Amygdala (tissue), 56 donors: ENCODE measurements at regions not wholly inside any gene's neighbourhood (a gene's known extent, or its start where the extent isn't known, plus 50 kb on each side); places are given as distances from the start of the nearest gene placed in this dataset.
"Not testable (repeated sequence)": the region's sequence is repeated elsewhere in the genome, so short reads cannot be mapped to it uniquely, and the experiment has no call there.

ENCODE experiments used
- DNase-seq, 56 donors: peaks; one replicate each; lab custom pipeline; 2025; lab: John Stamatoyannopoulos, UW

DNA sequence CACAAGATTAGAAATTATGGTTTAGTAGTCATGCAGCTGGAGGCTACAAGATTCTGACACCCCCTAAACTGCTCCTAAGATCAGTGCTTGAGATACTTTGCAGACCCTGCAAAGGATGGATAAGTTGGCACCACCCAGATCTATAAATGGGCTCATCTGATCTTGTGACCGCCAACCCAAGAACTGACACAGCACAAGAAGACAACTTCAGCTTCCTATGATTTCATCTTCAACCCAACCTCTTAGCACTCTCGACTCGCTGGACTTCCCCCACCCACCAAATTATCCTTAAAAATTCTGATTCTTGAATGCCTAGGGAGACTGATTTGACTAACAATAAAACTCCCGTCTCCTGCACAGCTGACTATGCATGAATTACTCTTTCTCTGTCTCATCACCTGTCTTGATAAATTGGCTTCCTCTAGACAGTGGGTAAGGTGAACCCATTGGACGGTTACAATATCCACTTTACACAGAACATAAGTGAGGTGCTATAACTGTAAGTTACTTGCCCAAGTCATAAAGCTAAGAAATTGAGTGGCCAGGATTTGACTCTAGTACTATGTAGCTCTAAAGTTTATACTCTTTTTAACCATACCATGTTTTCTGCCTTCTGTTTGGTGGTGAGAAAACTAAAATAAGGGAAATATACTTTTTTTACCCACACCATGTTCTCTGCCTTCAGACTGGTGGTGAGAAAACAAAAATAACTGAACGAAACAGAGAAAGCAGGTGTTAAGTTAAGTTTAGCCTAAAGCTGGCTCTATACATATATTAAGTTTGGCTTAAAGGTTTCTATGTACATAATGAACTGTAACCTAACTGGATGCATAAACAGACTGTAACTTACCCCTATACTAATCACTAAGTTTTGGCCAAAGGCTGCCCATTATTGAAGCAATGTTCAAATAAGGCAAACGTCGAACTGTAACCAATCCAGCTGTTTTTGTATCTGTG is 962.3 kb upstream of the NXPH2 start:
- DNase-seq = no peak

DNA sequence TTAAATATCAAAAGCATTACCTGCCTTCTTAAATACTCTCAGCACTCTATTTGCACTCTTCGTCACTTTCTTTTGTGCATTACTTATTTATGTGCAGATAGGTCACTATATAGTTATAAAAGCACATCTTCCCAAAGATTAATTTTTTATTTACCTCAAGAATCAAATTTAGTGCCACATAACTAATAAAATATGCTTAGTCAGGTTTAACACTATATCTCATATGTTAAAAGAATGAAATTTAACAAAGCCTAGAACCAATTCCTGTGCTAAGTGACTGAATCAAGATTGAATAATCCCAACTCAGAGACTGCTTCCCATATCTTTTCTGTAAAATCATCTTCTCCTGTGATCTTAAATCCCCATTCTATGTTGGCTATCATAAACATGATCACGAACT is 957.5 kb upstream of the NXPH2 start:
- DNase-seq = no peak

DNA sequence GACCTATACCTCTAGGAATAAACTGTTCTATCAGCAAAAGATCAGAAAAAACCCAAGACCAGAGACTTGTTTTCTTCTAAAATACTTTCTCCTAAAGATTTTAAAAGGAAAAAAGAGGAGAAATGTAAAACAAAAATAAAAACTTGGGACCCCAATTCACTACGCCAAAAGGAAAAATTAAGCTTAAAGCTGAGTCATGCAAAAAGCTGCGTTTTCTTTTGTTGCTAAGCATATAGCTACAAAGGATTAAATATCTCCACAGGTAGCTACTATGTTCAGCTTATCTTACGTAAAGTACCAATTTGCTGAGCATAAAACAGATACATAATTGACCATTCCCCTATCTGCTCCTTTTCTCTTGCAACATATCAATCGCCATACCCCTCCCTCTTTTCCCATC is 950.0 kb upstream of the NXPH2 start:
- no peak for DNase-seq

DNA sequence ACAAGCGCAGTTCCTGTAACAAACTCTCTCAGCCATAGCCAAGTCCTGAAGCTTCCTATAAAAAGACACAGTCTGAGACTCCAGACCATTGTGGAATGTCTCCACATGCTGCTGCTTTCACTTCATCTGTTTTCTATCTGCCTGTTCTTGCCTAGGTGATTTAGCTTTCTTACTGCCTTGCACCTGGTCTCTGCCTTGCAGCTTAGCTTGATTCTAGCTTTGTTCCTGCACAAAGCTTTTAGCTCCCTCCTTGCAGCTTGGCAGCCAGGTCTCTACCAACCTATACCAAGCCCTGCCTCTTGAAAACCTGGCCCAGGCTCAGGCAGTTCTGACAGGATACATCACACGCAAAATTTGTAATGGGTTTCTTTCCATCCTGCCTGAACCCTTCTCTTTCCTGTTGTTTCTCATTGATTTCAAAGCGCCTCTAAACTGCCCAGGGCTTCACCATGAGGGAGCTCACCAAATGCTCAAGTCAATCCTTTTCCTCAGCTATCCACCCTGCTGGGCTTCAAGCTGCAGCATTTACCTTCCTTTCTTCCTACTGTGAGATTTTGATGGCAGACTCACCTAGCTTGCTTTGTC is 941.3 kb upstream of the NXPH2 start:
- peak in 2 of 56 donors; percentile 0 to 23 for DNase-seq

DNA sequence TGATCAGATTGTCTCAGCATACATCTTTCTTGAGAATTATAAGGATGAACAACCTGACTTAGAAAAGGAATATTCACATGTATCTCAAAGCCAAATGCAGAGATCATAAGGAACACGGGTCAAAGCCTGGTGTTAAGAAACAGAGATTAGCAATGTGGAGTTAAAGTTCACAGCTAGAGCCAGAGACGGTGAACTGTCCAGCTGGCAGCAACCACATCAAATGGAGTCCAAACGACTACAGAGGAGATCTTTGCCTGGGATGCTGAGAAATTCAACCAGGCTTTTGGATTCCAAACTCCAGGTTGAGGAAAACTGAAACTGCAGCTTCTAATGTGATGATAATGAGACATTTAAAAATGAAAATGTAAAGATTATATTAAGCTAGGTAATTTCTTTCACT is 939.9 kb upstream of the NXPH2 start:
- DNase-seq = no peak

DNA sequence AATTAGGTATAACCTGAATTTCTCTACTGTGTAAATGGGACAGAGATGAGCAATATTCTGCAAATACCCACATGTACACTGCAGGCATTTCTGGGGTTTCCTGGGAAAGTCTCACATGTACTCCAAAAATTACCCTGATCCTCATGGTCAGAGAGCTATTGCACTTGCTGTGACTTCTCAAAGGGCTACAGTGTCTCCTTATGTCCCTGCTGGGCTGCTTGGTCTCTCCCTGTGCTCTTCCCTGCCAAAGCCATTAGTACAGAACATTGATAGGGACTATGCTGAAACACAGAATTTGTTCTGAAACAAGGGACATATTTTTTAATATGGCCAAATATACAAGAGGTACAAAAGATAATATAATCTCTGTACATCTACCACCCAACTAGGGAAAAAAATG is 924.4 kb upstream of the NXPH2 start:
- DNase-seq = no peak

DNA sequence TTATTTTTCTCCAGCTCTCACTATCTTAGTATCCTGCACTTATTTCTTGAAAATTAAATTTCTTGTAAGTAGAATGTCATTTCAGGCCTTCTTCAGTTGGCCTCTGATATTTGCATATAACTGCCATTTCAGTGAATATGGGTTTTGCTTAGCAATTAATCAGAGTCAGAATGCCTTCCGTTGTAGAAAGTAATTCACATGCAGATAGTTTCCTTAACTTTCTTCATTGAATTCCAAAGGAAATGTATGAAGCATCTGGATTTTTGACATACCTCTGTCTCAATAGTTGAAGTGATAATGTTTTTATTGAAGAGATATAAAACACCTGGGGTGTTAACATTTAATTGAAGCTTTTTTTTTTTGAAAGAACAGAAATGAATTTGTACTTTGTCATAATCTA is 914.1 kb upstream of the NXPH2 start:
- DNase-seq = no peak

DNA sequence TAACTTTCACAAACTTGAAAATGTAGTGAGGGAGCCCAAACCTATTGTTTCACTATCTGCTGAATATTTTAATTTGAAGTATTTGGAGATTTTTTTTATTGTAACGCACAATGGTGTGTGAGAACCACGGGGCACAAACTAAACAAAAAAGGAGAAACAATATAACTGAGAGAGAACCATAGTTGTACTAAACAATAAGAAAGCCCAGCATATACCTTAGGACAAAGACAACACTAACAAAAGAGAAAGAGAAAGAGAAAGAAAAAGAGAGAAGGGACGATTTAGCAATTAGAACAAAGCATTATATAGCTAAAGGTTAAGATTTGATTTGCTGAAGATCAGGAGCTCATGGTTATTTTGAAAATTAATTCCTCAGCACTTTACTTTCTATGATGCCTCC is 906.0 kb upstream of the NXPH2 start:
- DNase-seq = no peak

DNA sequence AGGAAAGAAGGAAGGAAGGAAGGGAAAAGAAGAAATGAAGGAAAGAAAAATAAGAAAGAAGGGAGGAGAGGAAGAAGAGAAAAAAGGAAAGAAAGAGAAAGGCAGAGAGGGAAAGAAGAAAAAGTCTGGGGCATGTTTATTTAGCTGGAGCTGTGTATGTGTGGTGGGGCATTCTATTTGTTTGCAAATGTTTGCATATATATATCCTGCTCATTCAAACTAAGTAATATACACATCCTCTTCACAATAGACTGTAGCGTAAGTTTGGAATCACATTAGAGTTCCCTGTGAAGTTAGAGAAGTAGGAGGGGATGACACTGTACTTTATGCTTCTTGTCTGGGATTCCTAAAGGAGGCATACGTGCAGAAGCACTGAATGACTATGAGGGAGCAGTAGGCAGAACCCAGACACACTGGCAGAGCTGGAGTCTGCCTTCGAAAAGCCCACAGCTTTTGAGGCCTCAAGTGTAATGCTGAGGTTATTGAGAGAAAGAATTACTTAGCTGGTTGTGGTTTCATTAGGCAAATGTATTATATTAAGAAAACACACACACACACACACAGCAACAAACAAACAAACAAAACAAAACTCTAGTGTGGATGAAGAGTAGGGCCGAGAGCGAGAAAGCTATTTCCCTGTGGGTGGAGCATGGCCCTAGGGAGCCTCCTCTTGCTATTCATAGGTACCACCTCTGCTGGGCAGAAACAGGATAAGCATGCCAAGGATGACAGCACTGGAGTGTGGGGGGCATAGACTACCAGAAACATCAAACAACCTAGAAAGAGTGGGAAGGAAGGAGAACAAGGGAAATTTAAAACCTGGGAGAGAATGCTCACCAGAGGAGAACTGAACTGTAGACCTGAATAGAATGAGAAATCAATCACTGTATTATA is 905.1 kb upstream of the NXPH2 start:
- no peak for DNase-seq

DNA sequence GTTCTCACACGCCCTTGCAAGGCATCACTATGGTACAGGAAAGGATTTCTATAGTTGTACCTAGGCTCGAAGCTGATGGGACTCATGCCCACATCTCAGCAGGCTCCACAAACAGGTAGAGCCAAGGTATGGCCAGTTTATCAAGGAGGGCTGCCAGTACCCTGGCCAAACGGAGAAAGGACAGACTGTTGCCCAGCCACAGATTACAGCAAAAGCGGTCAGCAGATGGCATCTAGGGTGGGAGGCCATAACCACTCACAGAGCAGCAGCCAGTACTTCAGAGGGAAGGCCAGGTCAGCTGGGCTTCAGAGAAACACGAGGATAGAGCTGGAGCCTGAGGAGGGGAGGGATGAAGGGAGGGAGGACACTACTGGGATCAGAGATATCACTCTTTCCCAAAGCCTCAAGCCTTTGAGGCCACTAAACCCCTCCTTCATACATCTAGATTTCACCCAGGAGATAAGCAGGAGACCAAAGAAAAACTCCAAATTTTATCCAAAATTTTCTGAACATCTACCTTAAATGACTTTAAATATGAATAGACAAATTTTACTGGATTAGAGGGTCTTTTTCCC is 904.2 kb upstream of the NXPH2 start:
- no peak for DNase-seq

DNA sequence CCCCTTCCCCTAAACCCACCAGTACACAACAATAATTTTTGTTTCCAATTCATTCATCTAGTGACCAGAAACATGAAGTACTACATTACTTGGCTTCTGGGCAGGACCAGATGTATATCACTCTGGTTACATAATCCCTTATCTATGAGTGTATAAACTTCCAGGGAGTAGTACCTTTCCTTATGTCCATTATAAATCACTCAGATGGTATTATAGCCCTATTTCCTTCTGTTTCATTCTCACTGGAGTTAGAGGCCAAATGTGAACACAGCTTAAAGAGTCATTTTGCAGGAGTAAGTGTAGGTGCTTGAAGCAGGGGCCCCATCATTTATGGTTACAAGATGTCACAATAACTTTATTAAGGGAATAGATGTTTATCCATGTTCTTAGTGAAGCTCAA is 894.4 kb upstream of the NXPH2 start:
- DNase-seq = no peak

DNA sequence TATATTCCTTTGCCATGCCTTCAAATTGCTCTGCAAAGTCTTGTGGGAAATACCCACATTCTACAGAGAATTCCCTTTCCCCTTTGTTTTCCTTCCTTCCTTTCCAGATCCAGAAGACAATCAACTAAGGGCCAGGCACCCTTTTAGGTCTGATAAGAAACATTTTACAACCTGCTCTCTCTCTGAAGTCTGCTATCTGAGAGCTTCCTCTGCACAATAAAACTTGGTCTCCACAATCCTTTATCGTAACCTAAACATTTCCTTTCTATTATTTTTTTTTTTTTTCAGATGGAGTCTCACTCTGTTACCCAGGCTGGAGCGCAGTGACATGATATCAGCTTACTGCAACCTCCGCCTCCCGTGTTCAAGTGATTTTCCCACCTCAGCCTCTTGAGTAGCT is 893.3 kb upstream of the NXPH2 start:
- DNase-seq = not testable (repeated sequence)

DNA sequence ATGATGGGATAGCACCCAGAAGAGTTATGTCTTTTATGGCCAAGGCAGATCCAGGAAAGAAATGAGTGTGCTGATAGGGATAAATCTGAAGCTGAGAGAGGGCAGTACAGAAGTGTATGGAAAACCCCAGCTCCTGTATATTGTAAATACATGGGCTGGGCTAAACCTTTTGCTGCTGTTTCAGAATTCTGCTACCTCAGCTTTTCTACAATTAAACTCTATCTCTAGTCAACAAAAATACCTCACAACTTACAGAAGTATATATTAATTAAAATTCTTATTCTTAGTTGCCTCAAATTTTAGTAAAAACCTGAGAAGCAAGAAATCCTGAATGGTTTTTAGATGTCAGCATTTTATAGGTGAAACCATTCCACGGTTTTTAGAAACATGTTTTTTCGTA is 889.5 kb upstream of the NXPH2 start:
- DNase-seq = no peak

DNA sequence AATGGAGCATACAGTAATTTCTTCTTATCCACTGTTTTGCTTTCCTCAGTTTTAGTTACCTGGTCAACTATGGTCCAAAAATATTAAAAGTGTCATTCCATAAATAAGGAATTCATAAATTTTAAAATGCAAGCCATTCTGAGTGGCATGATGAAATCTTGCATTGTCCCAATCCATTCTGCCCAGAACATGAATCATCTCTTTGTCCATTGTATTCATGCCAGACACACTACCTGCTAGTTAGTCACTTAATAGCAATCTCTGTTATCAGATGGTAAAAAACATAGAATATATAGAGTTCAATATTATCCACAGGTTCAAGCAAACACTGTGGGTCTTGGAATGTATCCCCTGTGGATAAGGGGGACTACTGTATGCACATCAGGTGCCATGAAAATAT is 872.2 kb upstream of the NXPH2 start:
- no peak for DNase-seq

DNA sequence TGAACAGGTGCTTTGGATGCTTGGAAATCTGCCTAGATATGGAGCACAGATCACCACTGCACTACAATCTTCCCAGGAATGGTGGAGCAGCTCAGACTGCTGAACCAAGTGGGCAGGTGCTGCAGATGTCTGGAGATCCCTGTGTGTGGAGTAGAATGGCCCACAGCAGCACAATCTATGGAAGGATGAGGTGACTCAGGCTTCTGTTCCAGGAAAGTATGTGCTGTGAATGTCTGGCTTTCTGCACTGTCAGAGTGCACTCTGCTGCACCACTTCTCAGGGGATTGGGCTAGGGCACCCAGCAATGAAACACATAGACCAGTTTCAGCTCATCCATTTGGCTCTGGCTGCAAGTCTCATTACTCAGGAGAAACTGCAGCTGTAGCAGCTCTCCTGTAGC is 865.4 kb upstream of the NXPH2 start:
- DNase-seq = no peak

DNA sequence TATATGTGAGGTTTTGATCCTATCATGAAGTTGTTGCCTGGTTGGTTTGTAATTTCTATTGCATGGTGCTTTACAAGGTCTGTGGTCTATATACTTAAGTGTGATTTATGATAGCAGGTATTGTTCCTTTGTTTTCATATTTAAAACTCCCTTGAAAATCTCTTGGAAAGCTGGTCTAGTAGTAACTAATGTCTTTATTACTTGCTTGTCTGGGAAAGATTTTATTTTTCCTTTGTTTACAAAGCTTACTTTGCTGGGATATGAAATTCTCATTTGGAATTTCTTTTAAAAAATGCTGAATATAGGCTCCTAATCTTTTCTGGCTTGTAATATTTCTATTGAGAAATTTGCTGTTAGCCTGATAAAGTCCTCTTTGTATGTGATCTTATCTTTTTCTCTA is 862.9 kb upstream of the NXPH2 start:
- DNase-seq = no peak

DNA sequence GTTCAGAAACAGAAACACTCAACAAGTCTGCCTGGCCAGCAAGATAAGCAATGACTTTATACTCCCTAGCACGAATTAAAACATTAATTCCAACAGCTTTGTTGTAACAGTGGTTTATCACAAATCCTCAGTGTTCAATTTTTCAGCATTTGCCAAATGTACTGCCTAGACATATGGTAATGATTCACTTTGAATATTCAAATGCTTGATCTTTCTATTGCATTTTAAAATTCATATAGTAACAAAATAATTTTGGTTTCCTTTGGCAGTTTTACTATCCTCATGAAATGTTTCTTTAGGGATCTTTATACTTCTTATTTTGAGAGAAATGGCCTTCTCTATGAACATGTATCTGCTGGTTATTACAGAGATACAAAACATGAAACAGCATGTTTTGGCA is 851.8 kb upstream of the NXPH2 start:
- no peak for DNase-seq

DNA sequence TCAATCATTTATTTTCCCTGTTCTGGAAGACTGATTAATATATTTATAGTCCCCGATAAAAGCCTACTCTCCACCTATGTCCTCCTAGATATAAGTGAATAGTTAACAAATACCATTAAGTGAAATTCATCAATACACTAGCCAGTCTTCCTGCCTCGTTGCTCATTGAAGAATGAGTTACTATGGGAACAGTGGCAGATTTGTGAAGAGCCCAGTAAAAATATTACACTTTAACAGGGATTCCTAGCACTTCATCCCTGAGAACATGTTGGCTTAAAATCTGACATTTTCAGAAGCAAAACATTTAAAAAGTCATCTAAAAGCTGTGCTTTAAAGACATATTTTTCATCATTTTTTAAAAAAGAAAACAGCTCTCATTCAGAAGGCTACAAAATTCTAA is 848.7 kb upstream of the NXPH2 start:
- DNase-seq = no peak

DNA sequence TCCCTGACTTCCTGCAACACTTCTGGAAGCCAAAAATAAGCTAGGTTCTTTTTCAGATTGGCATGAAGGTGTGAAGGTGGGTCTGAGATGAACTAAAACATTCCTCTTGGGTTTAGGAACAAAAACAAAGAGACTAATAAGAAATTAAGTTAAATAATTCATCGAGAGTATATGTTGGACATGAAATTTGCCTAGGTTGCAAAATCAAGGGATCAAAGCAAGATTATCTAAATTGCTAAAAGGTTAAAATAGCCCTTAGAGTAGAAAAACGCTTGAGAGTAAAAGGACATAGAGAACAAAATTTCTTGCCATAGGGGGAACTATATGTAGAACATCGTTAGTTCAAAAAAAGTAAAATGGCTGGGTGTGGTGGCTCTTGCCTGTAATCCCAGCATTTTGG is 845.9 kb upstream of the NXPH2 start:
- DNase-seq = no peak

DNA sequence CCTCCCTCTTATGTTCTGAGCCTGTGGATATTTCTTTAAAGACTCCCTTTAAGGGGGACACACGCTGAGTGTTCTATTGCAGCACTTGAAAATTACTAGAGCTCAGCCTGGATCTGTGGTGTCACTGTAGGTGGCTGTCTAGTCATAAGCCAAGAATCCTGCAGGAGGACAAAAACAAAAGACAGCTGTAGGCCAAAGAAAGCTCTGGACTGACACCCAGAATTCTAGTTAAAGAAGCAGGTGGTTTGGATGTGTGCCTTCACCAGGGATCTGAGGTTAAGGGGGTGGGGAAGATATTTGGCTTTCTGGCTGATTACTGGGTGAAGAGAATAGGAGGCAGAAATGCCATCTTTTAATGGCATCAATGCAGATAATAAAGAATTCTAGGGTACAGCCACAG is 842.5 kb upstream of the NXPH2 start:
- DNase-seq = no peak

DNA sequence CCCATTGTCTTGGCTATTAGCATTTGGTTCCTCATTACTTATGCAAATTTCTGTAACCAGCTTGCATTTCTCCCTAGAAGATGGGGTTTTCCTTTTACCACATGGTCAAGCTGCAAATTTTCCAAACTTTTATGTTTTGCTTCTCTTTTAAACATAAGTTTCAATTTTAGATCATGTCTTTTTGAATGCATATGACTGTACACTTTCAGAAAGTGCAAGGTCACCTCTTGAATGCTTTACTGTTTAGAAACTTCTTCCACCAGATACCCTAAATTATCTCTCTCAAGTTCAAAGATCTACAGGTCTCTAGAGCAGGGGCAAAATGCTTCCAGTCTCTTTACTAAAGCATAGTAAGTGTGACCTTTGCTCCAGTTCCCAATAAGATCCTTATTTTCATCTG is 837.6 kb upstream of the NXPH2 start:
- no peak for DNase-seq
